HCEC 1CT (cell line): ENCODE measurements at regions not wholly inside any gene's neighbourhood (a gene's known extent, or its start where the extent isn't known, plus 50 kb on each side); places are given as distances from the start of the nearest gene placed in this dataset.

Experiments used
- DNase-seq: peaks from one replicate; pipeline ENCODE4 v3.0.0-alpha.2; 2017

DNA sequence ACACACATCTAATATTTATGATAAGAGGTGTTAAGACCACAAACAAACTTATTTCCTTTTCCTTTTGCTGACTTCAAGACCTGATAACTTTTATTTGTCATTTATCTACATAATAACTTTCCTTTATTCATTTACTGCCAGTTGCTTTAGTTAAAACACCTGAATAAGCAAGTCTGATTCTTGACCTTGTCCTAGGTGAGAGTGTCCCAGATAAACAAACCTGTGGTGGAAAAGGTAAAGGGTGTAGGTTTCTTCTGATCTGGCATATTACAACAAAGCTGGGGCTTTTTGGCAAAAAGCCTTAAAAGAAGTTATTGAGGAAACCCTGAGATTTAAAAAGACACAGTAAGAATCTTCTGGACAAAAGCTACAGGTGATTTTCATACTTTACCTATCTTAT is 191.5 kb downstream of the ZBBX start:
- DNase-seq: no peak

- DNase-seq: no peak
These were observed 192.9 kb downstream of the ZBBX start for GRCh38 chr3:167187221-167187620.

GRCh38 chr3:167184511-167184910 is 195.6 kb downstream of the ZBBX start:
- no peak for DNase-seq

DNA sequence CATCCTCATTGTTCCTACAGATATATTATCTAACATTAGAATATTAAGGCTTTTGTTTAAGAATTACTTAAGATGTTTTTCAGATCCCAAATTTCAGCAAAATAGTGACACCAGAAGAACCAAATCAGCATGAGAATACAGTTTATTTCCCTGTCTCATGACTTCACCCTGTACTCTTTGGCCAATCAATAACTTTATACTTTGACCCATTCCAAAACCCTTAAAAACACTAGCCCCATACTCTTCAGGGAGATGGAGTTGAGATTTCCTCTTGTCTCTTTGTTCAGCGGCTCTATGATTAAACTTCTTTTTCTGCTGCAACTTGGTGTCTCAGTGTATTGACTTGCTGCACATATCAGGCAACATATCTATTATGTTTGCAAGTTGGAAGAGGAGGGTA is 207.7 kb downstream of the ZBBX start:
- DNase-seq: no peak

GRCh38 chr3:167167491-167167890 is 212.6 kb downstream of the ZBBX start:
- DNase-seq: no peak

- no peak for DNase-seq
These were observed 213.4 kb downstream of the ZBBX start for GRCh38 chr3:167166594-167167253.

DNA sequence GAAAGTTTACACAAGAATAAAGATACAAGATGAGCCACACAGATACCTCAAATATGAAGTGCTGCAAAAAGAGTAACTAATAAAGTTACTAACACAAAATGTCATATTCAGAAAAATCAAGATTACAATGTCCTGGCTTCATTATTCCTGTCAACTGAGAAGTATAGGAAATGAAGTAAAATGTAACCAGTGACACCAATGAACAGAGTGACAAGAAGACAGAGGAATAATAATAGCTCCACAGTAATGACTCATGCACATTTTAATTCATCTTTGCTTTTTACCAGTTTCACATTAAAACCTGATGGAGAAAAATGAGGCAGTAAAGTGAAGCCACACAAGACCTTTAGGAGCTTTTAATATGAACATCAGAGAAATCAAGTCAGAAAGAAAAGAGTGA is 214.1 kb downstream of the ZBBX start:
- DNase-seq: no peak

- no peak for DNase-seq
These were observed 216.5 kb downstream of the ZBBX start for GRCh38 chr3:167163580-167163979.

DNA sequence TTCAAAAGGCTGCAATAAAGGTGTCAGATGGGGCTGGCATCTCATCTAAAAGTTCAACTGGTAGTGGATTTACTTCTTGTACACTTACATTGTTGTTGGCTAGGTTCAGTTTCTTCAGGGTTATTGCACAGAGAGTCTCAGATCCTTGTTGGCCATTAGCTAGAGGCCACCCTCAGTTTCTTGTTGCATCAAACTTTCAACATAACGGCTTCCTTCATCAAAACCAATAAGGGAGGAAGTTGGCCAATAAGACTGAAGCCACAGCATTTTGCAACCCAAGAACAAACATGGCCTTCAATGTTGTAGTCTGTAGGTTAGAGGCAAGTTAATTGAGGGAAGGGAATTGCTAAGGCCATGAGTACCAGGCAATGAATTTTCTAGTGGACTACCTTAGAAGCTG is 218.0 kb downstream of the ZBBX start:
- no peak for DNase-seq

GRCh38 chr3:167160781-167161180 is 219.3 kb downstream of the ZBBX start:
- DNase-seq: no peak

DNA sequence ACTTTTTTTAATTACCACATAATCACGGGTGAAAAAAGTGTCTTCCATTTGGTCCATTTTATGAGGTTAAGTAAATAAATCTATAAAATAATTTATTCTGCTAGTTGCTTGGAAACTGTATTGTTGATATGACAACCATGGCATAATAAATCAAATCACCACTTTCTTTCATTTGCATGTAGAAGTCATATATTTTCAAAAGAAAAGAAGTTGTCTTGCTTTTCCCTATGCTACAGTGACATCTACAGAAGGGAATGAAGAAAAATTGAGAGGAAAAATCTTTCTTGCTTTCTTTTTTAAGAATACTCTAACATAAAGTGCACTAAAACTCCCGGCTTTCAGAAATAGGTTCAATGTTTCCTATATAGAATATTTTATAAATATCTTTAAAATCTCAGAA is 228.5 kb downstream of the ZBBX start:
- DNase-seq: no peak

GRCh38 chr3:167148136-167148535 is 232.0 kb downstream of the ZBBX start:
- no peak for DNase-seq

- DNase-seq: no peak
These were observed 233.2 kb downstream of the ZBBX start for GRCh38 chr3:167146911-167147310.

DNA sequence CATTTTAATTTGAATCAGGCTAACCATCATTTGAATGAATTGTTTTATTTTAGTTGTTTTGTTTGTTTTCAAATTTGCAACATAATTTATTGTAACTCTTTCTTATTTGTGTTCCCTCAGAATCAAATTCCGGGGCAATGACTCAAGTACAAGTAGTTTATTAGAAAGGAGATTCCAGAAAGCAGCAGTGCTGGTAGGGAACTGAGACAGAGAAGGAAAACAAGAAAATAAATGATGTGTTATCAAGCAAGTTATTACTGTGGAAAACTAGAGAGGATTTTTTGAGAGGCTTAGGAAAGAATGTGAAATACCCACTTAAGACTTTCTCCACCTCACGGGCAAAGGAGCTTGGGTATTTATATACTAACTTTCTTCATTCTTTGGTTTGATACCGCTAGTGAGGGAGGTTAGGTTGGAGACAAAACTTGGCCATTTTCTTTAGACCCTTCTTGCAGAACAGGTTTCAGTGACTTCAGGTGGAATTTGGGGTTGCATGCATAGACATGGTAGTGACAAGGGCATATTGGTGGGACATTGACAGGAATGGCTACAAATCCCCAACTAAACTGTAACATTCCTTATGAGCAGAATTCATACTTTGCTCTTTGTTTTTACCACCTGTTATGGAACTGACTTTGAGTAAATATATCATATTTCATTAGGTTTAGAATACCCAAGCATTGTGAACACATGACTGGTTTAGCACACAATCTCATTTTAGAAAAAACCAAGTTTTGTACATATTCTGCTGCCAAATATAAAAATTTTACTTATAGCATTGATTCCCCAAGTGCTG is 254.3 kb downstream of the ZBBX start:
- no peak for DNase-seq

DNA sequence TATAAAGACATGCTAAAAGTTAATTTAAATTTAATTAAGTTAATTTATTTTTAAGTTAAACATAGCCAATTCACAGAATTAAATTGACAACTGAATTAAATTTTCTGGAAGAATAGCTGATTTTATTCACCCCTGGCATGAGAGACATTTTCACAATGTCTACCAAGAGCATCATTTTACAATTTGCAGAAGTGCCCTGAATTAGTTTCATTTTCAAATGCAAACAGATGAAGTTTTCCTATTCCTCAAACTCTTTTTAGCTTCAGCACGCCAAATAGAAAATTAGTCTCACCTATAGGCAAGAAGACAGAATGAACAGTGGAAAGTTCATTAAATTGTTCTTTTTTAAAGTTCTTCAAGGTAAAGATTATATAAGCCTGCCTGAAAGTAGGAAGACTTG is 259.3 kb downstream of the ZBBX start:
- no peak for DNase-seq

DNA sequence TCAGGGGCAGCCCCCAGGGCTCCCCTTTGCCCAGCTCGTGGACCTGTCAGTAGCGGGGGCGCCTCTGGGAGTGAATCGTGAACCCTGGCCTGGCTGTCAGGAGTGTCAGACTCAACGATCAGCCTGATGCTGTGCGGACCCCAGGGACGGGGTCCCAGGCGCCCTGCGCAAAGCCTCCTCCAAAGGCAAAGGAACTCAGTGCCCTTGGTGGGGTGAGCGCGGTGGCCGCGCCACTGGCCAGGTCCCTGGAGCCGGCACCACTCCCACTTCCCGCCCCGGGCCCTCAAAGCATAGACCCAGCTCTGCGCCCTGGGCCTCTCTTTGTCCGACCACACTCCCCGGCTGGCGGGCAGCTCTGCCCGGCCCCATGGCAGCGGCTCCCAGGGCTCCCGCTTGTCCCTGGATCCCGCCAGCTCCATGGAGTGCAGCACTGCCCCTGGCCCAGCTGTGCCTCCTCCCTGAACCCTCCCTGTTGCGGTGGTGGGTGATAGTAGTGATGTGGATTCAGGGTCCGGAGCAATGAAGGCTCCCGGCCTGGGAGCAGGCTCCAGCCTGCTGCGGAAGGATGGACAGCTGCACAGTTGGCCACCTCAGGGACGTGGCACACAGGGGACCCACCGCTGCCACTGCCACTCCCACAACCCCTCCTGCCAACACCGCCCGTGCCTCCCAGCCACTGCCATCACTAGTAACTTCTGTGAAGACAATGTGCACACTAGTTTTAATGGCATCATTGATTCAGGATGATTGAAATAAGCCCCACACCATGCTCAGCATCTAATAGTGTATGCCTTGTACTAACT is 263.8 kb downstream of the ZBBX start:
- no peak for DNase-seq

DNA sequence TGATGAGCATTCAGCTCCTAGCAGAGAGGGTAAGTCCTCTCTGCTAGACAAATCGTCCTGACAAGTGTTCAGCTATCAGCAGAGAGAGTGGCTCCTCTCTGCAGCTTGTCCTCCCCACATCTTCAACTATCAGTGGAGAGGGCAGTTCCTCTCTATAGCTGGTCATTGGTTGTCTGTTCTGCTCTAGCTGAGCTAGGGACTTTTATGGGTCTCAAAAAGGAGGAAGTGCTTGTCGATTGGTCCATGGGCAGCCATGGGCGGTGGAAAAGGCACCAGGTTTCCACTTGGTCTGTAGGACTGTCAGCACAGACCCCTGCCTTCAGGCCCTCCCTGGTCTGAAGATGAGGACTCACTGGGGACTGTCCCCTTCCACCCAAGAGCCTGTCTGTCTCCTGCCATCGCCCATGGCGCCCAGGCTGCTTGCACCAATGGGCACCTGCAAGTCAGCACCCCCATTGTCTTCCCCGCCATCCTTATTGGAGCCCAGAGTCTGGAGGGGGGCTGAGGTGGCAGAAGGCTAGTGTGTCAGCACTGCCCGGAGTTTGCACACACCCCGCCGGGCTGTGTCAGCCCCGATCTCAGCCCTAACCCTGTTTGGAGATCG is 264.7 kb downstream of the ZBBX start:
- no peak for DNase-seq

DNA sequence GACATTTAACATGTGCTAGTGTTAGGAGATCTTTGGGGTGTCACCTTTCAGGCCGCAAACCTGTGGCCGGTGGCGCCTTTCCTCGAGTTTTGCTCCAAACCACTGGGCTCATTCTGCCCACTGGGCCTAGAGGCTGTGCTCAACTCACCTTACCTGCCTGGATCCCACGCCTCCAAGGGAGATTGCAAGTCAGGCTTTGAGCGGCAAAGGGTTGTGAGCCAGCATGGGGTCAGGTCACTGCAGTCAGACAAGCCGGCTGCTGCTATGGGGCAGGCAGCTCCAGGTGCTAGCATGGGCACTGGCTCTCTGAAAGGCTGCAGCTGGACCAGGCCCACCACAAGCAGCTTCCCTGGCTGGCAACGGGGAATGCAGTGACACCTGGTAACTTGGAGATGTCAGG is 265.5 kb downstream of the ZBBX start:
- DNase-seq: no peak

DNA sequence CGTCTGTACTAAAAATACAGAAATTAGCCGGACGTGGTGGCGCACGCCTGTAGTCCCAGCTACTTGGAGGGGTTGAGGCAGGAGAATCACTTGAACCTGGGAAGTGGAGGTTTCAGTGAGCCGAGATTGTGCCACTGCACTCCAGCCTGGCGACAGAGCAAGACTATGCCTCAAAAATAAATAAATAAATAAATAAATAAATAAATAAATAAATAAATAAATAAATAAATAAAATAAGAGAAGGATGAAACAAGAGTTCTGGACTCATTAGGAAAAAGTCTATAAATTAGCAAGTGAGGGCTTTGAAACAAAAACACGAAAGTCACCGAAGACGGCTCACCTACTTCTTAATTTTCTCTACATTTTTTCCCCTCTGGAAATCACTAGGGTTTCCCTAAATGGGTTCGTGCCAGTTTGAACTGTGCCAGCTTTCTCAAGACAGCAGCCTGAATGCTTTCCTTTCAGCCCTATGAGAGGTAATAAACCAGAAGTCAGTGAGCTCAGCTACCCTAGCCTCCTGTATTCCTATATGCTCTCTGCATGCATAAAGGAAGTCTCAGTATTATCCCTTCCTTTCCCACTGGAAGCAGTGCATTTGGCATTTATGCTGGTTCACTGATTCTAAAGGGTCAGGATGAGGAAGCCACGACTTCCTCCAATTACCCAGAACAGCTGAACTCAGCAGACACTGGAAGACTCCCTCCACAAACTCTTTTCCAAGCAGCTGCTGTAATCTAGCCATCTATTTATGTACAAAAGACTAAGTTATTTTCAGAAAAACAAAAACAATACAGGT is 266.9 kb downstream of the ZBBX start:
- DNase-seq: no peak

GRCh38 chr3:167110901-167111300 is 269.2 kb downstream of the ZBBX start:
- DNase-seq: no peak

GRCh38 chr3:167109746-167110145 is 270.4 kb downstream of the ZBBX start:
- no peak for DNase-seq

- no peak for DNase-seq
These were observed 273.6 kb downstream of the ZBBX start for GRCh38 chr3:167106456-167106855.

GRCh38 chr3:167102071-167102470 is 278.0 kb downstream of the ZBBX start:
- no peak for DNase-seq
